MCF 10A (cell line): ENCODE measurements at regions not wholly inside any gene's neighbourhood (a gene's known extent, or its start where the extent isn't known, plus 50 kb on each side); places are given as distances from the start of the nearest gene placed in this dataset.

Experiments
- BruUV-seq: library from RNA; stranded (reverse); fragments of 400-500 nt; replicated peaks from 2 replicates; lab custom pipeline; 2021; lab: Mats Ljungman, UMichigan
- CTCF ChIA-PET: fragments of 300-600 bp; sonication (Branson Sonifier 250); formaldehyde crosslinking; extraction: SDS; loops from one replicate; lab custom pipeline; 2021; ENCODE audit warnings: antibody characterized with exemption, inconsistent platforms; lab: Yijun Ruan, JAX
- POLR2A ChIA-PET: fragments of 300-600, 350-650 bp; sonication (Branson Sonifier 250); formaldehyde crosslinking; extraction: SDS; loops from one replicate; lab custom pipeline; 2020; ENCODE audit warnings: antibody characterized with exemption, inconsistent platforms; lab: Yijun Ruan, JAX
- DNase-seq: peaks from one replicate; pipeline ENCODE4 v3.0.0-alpha.2; 2018; ENCODE audit not compliant: unreplicated experiment
- H3K27ac Mint-ChIP-seq: one replicate; pipeline ENCODE4 v1.8.0; 2022; ENCODE audit warnings: mild to moderate bottlenecking, low read depth, mixed read lengths; ENCODE audit not compliant: unreplicated experiment
- H3K27me3 Mint-ChIP-seq: one replicate; pipeline ENCODE4 v1.8.0; 2022; ENCODE audit warnings: mixed read lengths; ENCODE audit not compliant: insufficient read depth, unreplicated experiment
- H3K36me3 Mint-ChIP-seq: one replicate; pipeline ENCODE4 v1.8.0; 2022; ENCODE audit warnings: mild to moderate bottlenecking, moderate library complexity, mixed read lengths; ENCODE audit not compliant: insufficient read depth, unreplicated experiment
- H3K4me1 Mint-ChIP-seq: one replicate; pipeline ENCODE4 v1.8.0; 2022; ENCODE audit warnings: mixed read lengths; ENCODE audit not compliant: insufficient read depth, unreplicated experiment
- H3K4me3 Mint-ChIP-seq: one replicate; pipeline ENCODE4 v1.8.0; 2022; ENCODE audit warnings: mild to moderate bottlenecking, moderate library complexity, mixed read lengths; ENCODE audit not compliant: unreplicated experiment
- H3K9me3 Mint-ChIP-seq: one replicate; pipeline ENCODE4 v1.8.0; 2022; ENCODE audit warnings: mixed read lengths; ENCODE audit not compliant: unreplicated experiment
- CTCF ChIP-seq: fragments of 200-600 bp; IDR thresholded peaks from one replicate; pipeline ENCODE4 v1.8.0; 2022; ENCODE audit warnings: antibody characterized with exemption, mild to moderate bottlenecking; ENCODE audit not compliant: unreplicated experiment
- intact Hi-C: fragments of 100-400 bp; cut with micrococcal nuclease; formaldehyde crosslinking; loops from 2 replicates; pipeline ENCODE4 v1.14.1; 2022

- Mint-ChIP-seq H3K36me3 (no peaks in the 10 kb centered on the region), H3K27ac (no peak overlapping the region), H3K27me3 (no peaks in the 10 kb centered on the region), H3K9me3 (no peaks in the 10 kb centered on the region), H3K4me3 (no peak overlapping the region), H3K4me1 (peaks cover 12% of the 10 kb centered on the region)
- TF ChIP-seq CTCF: no peak
- intact Hi-C loops: no loop called here
- BruUV-seq: no TSS peak
- CTCF ChIA-PET: interaction anchor here (0.6 to 1.2 kb wide), 2 partner anchors 14 to 335 kb away, joined by 3 to 8 read pairs; no protein-coding TSS in a partner anchor
- no peak for DNase-seq
- POLR2A ChIA-PET: no interaction called here
These were observed 59.6 kb upstream of the EPCAM start for GRCh38 chr2:47309472-47309951.

GRCh38 chr2:47307066-47307465, 62.0 kb upstream of the EPCAM start:
- CTCF ChIA-PET: interaction anchor here (1.3 to 2.2 kb wide), 2 partner anchors 15 to 16 kb away, joined by 4 to 10 read pairs; no protein-coding TSS in a partner anchor
- no TSS peak for BruUV-seq

GRCh38 chr2:47304654-47305053, 64.5 kb upstream of the EPCAM start:
- no peak for TF ChIP-seq CTCF
- intact Hi-C loops: no loop called here
- Mint-ChIP-seq H3K27me3 (no peaks in the 10 kb centered on the region), H3K4me3 (no peak overlapping the region), H3K36me3 (no peaks in the 10 kb centered on the region), H3K4me1 (peaks cover 12% of the 10 kb centered on the region), H3K27ac (no peak overlapping the region), H3K9me3 (no peaks in the 10 kb centered on the region)
- DNase-seq: no peak
- no TSS peak for BruUV-seq
- ChIA-PET POLR2A (no interaction called here), CTCF (interaction anchor here (0.6 to 1.7 kb wide), 3 partner anchors 31 to 385 kb away, joined by 3 to 5 read pairs (median 3); no protein-coding TSS in a partner anchor)

More at GRCh38 chr2:47307066-47307465, 62.0 kb upstream of the EPCAM start:
- DNase-seq: peak; percentile 3
- POLR2A ChIA-PET: no interaction called here
- Mint-ChIP-seq H3K4me1 (peaks cover 12% of the 10 kb centered on the region), H3K27me3 (no peaks in the 10 kb centered on the region), H3K27ac (no peak overlapping the region), H3K4me3 (no peak overlapping the region), H3K36me3 (no peaks in the 10 kb centered on the region), H3K9me3 (no peaks in the 10 kb centered on the region)
- TF ChIP-seq CTCF: no peak
- intact Hi-C loops: no loop called here

- peaks cover 12% of the 10 kb centered on the region for H3K4me1 Mint-ChIP-seq
- ChIA-PET CTCF (interaction anchor here (0.6 to 2.0 kb wide), 6 partner anchors 9 to 163 kb away, joined by 3 to 16 read pairs (median 4); no protein-coding TSS in a partner anchor), POLR2A (interaction anchor here (0.6 to 1.1 kb wide), 3 partner anchors 10 to 104 kb away, joined by 3 to 4 read pairs (median 4); no protein-coding TSS in a partner anchor)
- H3K27ac Mint-ChIP-seq: no peak overlapping the region
- intact Hi-C loops: no loop called here
- H3K27me3 Mint-ChIP-seq: no peaks in the 10 kb centered on the region
- TF ChIP-seq CTCF: no peak
- no peaks in the 10 kb centered on the region for H3K9me3 Mint-ChIP-seq
- DNase-seq: no peak
- H3K4me3 Mint-ChIP-seq: no peak overlapping the region
- H3K36me3 Mint-ChIP-seq: no peaks in the 10 kb centered on the region
- no TSS peak for BruUV-seq
These were observed 65.6 kb upstream of the EPCAM start for GRCh38 chr2:47303341-47304148.
